MCF 10A (cell line): ENCODE measurements at regions not wholly inside any gene's neighbourhood (a gene's known extent, or its start where the extent isn't known, plus 50 kb on each side); places are given as distances from the start of the nearest gene placed in this dataset.
"Not testable (repeated sequence)": the region's sequence is repeated elsewhere in the genome, so short reads cannot be mapped to it uniquely, and the experiment has no call there.

Source experiments
- BruUV-seq: library from RNA; stranded (reverse); fragments of 400-500 nt; replicated peaks from 2 replicates; lab custom pipeline; 2021; lab: Mats Ljungman, UMichigan
- CTCF ChIA-PET: fragments of 300-600 bp; sonication (Branson Sonifier 250); formaldehyde crosslinking; extraction: SDS; loops from one replicate; lab custom pipeline; 2021; ENCODE audit warnings: antibody characterized with exemption, inconsistent platforms; lab: Yijun Ruan, JAX
- POLR2A ChIA-PET: fragments of 300-600, 350-650 bp; sonication (Branson Sonifier 250); formaldehyde crosslinking; extraction: SDS; loops from one replicate; lab custom pipeline; 2020; ENCODE audit warnings: antibody characterized with exemption, inconsistent platforms; lab: Yijun Ruan, JAX
- DNase-seq: peaks from one replicate; pipeline ENCODE4 v3.0.0-alpha.2; 2018; ENCODE audit not compliant: unreplicated experiment
- H3K27ac Mint-ChIP-seq: one replicate; pipeline ENCODE4 v1.8.0; 2022; ENCODE audit warnings: mild to moderate bottlenecking, low read depth, mixed read lengths; ENCODE audit not compliant: unreplicated experiment
- H3K27me3 Mint-ChIP-seq: one replicate; pipeline ENCODE4 v1.8.0; 2022; ENCODE audit warnings: mixed read lengths; ENCODE audit not compliant: insufficient read depth, unreplicated experiment
- H3K36me3 Mint-ChIP-seq: one replicate; pipeline ENCODE4 v1.8.0; 2022; ENCODE audit warnings: mild to moderate bottlenecking, moderate library complexity, mixed read lengths; ENCODE audit not compliant: insufficient read depth, unreplicated experiment
- H3K4me1 Mint-ChIP-seq: one replicate; pipeline ENCODE4 v1.8.0; 2022; ENCODE audit warnings: mixed read lengths; ENCODE audit not compliant: insufficient read depth, unreplicated experiment
- H3K4me3 Mint-ChIP-seq: one replicate; pipeline ENCODE4 v1.8.0; 2022; ENCODE audit warnings: mild to moderate bottlenecking, moderate library complexity, mixed read lengths; ENCODE audit not compliant: unreplicated experiment
- H3K9me3 Mint-ChIP-seq: one replicate; pipeline ENCODE4 v1.8.0; 2022; ENCODE audit warnings: mixed read lengths; ENCODE audit not compliant: unreplicated experiment
- CTCF ChIP-seq: fragments of 200-600 bp; IDR thresholded peaks from one replicate; pipeline ENCODE4 v1.8.0; 2022; ENCODE audit warnings: antibody characterized with exemption, mild to moderate bottlenecking; ENCODE audit not compliant: unreplicated experiment
- intact Hi-C: fragments of 100-400 bp; cut with micrococcal nuclease; formaldehyde crosslinking; loops from 2 replicates; pipeline ENCODE4 v1.14.1; 2022

DNA sequence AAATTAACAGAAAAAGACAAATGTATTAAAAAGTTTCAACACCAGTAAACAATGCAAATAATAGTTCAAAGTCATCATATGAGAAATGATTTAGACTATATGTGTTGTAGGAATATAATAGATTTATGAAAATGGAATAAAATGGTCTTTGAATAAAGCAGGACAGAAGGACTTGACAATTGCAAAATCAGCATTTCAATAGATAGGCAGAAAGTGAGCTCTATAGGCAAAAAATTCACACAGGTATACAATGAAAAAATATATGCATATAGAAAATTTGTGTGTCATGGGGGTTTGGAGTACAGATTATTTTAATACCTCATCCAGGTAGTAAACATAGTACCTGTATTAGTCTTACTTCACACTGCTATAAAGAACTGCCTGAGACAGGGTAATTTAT lies 571.1 kb upstream of the EYS start:
- CTCF ChIA-PET: interaction anchor here (0.9 kb wide), 1 partner anchor 16 kb away, joined by 3 read pairs; no protein-coding TSS in a partner anchor
- Mint-ChIP-seq H3K4me3 (no peak overlapping the region), H3K4me1 (peaks cover 6% of the 10 kb centered on the region), H3K27me3 (no peaks in the 10 kb centered on the region), H3K27ac (no peak overlapping the region), H3K36me3 (no peaks in the 10 kb centered on the region), H3K9me3 (no peaks in the 10 kb centered on the region)
- no peak for DNase-seq
- no peak for TF ChIP-seq CTCF
- no TSS peak for BruUV-seq
- POLR2A ChIA-PET: interaction anchor here (0.6 to 0.7 kb wide), 2 partner anchors 95 to 330 kb away, joined by 3 read pairs; no protein-coding TSS in a partner anchor
- intact Hi-C loops: no loop called here

- BruUV-seq: no TSS peak
- ChIA-PET POLR2A (interaction anchor here (0.6 to 0.7 kb wide), 2 partner anchors 94 to 330 kb away, joined by 3 read pairs; no protein-coding TSS in a partner anchor), CTCF (interaction anchor here (0.9 kb wide), 1 partner anchor 17 kb away, joined by 3 read pairs; no protein-coding TSS in a partner anchor)
- Mint-ChIP-seq H3K36me3 (no peaks in the 10 kb centered on the region), H3K4me3 (no peak overlapping the region), H3K27me3 (no peaks in the 10 kb centered on the region), H3K9me3 (no peaks in the 10 kb centered on the region), H3K27ac (peak overlapping the region; percentile 54), H3K4me1 (peaks cover 6% of the 10 kb centered on the region)
- peak; percentile 0 for DNase-seq
- no peak for TF ChIP-seq CTCF
- intact Hi-C loops: no loop called here
Observed at GRCh38 chr6:66277400-66277799, 570.4 kb upstream of the EYS start.

DNA sequence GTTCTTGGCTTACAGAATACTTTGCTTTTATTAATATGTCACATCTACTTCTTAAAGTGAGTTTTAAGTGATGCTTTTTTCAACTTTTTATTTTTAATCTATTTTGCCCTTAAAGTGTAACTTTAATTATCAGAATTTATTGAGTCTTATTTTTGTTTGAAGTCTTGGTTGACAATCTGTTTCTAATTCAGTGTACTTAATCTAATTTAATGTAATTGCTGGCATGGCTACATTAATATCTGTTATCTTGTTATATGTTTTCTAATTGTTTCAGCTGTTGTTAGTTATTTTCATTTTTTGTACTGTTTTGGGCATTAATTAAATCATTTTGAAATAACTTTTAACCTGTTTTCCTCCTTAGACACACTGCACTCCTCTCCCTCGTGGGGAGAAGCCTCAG lies 558.7 kb upstream of the EYS start:
- no peak overlapping the region for H3K4me3 Mint-ChIP-seq
- intact Hi-C loops: no loop called here
- no peaks in the 10 kb centered on the region for H3K36me3 Mint-ChIP-seq
- no TSS peak for BruUV-seq
- ChIA-PET POLR2A (no interaction called here), CTCF (no interaction called here)
- no peaks in the 10 kb centered on the region for H3K27me3 Mint-ChIP-seq
- peaks cover 16% of the 10 kb centered on the region for H3K9me3 Mint-ChIP-seq
- H3K27ac Mint-ChIP-seq: peak overlapping the region; percentile 22
- peaks cover 7% of the 10 kb centered on the region for H3K4me1 Mint-ChIP-seq
- DNase-seq: no peak
- no peak for TF ChIP-seq CTCF

DNA sequence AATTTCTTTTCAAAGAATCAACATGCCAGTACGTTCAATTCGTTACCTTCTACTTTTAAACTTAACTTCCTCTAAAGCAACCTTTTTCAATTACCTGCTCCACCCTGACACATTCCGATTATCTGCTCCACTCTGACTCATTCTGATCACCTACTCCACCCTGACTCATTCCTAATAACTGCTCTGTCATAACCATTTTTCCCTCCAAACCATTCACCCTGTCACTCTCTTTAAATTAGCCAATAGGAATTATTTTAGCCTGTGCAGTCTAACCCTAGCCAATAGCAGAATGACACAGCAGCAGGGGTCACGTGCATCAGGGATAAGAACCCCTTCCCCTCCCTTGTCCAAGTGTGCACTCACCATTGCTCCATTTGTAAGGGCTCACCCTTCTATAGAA lies 557.4 kb upstream of the EYS start:
- DNase-seq: peak; percentile 8
- ChIA-PET POLR2A (no interaction called here), CTCF (interaction anchor here (1.6 kb wide), 1 partner anchor 10 kb away, joined by 4 read pairs; no protein-coding TSS in a partner anchor)
- no peaks in the 10 kb centered on the region for H3K27me3 Mint-ChIP-seq
- H3K27ac Mint-ChIP-seq: no peak overlapping the region
- peaks cover 7% of the 10 kb centered on the region for H3K4me1 Mint-ChIP-seq
- no peaks in the 10 kb centered on the region for H3K36me3 Mint-ChIP-seq
- intact Hi-C loops: no loop called here
- H3K9me3 Mint-ChIP-seq: peaks cover 15% of the 10 kb centered on the region
- TF ChIP-seq CTCF: no peak
- no TSS peak for BruUV-seq
- no peak overlapping the region for H3K4me3 Mint-ChIP-seq

DNA sequence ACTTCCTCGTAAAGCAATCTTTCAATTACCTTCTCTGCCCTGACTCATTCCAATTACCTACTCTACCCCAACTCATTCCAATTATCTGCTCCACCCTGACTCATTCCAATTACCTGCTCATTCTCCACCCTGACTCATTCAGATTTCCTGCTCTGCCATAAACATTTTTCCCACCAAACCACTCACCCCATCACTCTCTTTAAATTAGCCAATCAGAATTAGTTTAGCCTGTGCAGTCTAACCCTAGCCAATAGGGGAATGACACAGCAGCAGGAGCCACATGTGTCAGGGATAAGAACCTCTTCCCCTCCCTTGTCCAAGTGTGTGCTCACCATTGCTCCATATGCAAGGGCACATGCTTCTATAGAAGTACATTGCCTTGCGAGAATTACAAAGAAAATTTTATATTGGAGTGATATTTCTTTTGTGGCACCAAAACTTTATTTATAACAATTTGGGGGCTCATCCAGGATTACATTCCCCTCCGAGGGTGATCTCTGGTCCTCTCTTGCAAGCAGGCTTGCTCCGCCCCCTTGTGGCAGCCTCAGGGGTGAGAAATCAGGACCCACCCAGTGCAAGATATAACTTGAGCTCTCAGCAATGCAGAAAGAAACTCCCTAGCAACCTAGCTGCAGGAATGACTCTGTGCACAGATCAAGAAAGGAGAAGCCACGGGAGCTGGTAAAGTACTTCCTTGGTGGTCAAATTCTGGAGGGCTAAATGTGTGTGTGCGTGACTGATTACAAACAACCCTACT lies 551.9 kb upstream of the EYS start:
- POLR2A ChIA-PET, intact Hi-C loops, H3K27me3 Mint-ChIP-seq, H3K27ac Mint-ChIP-seq, BruUV-seq, H3K36me3 Mint-ChIP-seq, H3K4me3 Mint-ChIP-seq, H3K4me1 Mint-ChIP-seq, DNase-seq: not testable (repeated sequence)
- peaks cover 26% of the 10 kb centered on the region for H3K9me3 Mint-ChIP-seq
- CTCF ChIA-PET: interaction anchor here (1.4 kb wide), 1 partner anchor 16 kb away, joined by 3 read pairs; no protein-coding TSS in a partner anchor
